Spleen (tissue), 11 donors: ENCODE measurements at regions not wholly inside any gene's neighbourhood (a gene's known extent, or its start where the extent isn't known, plus 50 kb on each side); places are given as distances from the start of the nearest gene placed in this dataset.

Experiments
- DNase-seq: peaks from one replicate; pipeline ENCODE4 v3.0.0-alpha.2; 2020
- H3K27ac ChIP-seq, 8 donors: fragments of 200-600 bp; sonication (generic) in 7 of 8; 1 replicate in 4 of 8; 2 replicates in 4 of 8; pipeline versions ENCODE4 v1.5.0 to v1.8.0; 2016 to 2021; ENCODE audit warnings: inconsistent platforms in 4 of 8, mild to moderate bottlenecking in 4 of 8, moderate library complexity in 1 of 8
- H3K27me3 ChIP-seq, 7 donors: fragments of 200-600 bp; sonication (generic) in 6 of 7; replicated peaks in 1 of 7; 1 replicate in 4 of 7; 2 replicates in 3 of 7; pipeline versions ENCODE4 v1.5.0 to v1.8.0; 2016 to 2021; ENCODE audit warnings: inconsistent platforms in 3 of 7, mild to moderate bottlenecking in 1 of 7
- H3K36me3 ChIP-seq, 6 donors: fragments of 200-600 bp; sonication (generic) in 5 of 6; 1 replicate in 4 of 6; 2 replicates in 2 of 6; pipeline versions ENCODE4 v1.5.0 to v1.8.0; 2016 to 2021; ENCODE audit warnings: inconsistent platforms in 2 of 6
- H3K4me1 ChIP-seq, 6 donors: fragments of 200-600 bp; sonication (generic) in 5 of 6; 1 replicate in 3 of 6; 2 replicates in 3 of 6; pipeline versions ENCODE4 v1.5.0 to v1.8.0; 2016 to 2021; ENCODE audit warnings: inconsistent platforms in 3 of 6
- H3K4me3 ChIP-seq, 8 donors: fragments of 200-600 bp; sonication (generic) in 7 of 8; 1 replicate in 4 of 8; 2 replicates in 4 of 8; pipeline versions ENCODE4 v1.5.0 to v1.8.0; 2016 to 2021; ENCODE audit warnings: inconsistent platforms in 4 of 8, mild to moderate bottlenecking in 4 of 8, moderate library complexity in 2 of 8
- H3K9me3 ChIP-seq, 8 donors: fragments of 200-600 bp; sonication (generic) in 7 of 8; 1 replicate in 4 of 8; 2 replicates in 4 of 8; pipeline versions ENCODE4 v1.5.0 to v1.8.0; 2016 to 2021; ENCODE audit warnings: inconsistent platforms in 4 of 8
- POLR2A ChIP-seq, 3 donors: fragments of 450-650 bp; IDR thresholded peaks; one replicate each; pipeline ENCODE4 v1.5.1; 2017; ENCODE audit warnings: antibody characterized with exemption in 3 of 3, mild to moderate bottlenecking in 1 of 3
- POLR2AphosphoS5 ChIP-seq, 3 donors: sonication (generic); formaldehyde crosslinking; IDR thresholded peaks; one replicate each; pipeline ENCODE4 v1.5.1; 2017; ENCODE audit warnings: antibody characterized with exemption in 3 of 3
- WGBS, 5 donors: extraction: QIAGEN DNeasy Blood & Tissue Kit in 3 of 5; methylation state at CpG; one replicate each; pipeline versions ENCODE4 v1.1.5 to v1.1.7; 2013 to 2018; 5-methylcytosine and 5-hydroxymethylcytosine counted together
- intact Hi-C: fragments of 100-400 bp; cut with DNase I; formaldehyde crosslinking; loops from one replicate; pipeline ENCODE4 v1.15.0; 2023; ENCODE audit warnings: low total_unique reads
- TF ChIP-seq, protein P1 (sequence below), 11 experiments: fragments of 200-600 bp in 7 of 11; fragments of 450-650 bp in 4 of 11; sonication (generic) in 4 of 11; IDR thresholded peaks in 8 of 11; conservative IDR thresholded peaks in 3 of 11; 1 replicate in 7 of 11; 2 replicates in 4 of 11; pipeline versions ENCODE4 v1.4.0 to v1.8.0; 2016 to 2021; ENCODE audit warnings: antibody characterized with exemption in 11 of 11, inconsistent platforms in 4 of 11, mild to moderate bottlenecking in 1 of 11
- donor health status: healthy with polysubstance abuse.
- donor health status: DM: no; HTN: no; CAD: no; lungs with moderate emphysema.
- donor health status: DM: no; HTN: no; CAD: no.
- donor health status: Bipolar disorder and iron deficiency.
- donor health status: healthy.
- donor health status: DM: no; HTN: no; CAD: no.
- donor health status: DM: yes; HTN: yes; CAD: no.

DNA sequence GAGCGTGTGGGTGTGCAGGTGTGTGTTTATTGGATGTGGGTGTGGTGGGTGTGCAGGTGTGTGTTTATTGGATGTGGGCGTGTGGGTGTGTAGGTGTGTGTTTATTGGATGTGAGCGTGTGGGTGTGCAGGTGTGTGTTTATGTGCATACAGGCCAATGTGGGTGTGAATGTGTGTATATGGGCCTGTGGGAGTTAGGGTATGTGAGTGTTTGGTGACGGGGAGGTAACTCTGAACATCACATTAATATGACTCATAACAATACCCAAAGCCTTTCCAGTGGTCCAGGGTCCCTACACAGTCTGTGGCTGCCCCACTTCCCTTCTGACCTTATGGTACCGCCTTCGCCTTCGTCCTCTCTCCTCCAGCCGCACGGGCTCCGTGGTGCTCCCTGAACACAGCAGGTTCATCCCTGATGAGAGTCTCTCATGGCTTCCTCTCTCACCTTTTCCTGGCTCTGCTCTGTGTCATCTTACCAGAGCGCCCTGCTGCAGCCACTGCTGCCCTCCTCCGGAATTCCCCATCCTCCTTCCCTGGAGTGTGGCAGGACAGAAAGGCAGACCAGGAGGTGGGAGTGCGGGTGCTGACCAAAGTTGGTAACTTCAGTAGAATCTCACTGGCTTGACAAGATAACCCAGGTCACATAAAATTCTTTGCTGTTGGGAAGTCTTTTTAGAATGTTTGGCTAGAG, 80.0 kb downstream of the SLC2A10 start:
- DNase-seq, result no peak
- Histone ChIP-seq H3K4me3 (no peak overlapping the region), H3K36me3 (no peaks in the 10 kb centered on the region), H3K27me3 (peaks cover 0 to 28% (median 0%) of the 10 kb centered on the region in 7 donors), H3K27ac (no peak overlapping the region), H3K4me1 (no peaks in the 10 kb centered on the region), H3K9me3 (no peaks in the 10 kb centered on the region)
- TF ChIP-seq POLR2AphosphoS5 (IDR thresholded peaks at IDR 0.05), result no peak
- no peak for TF ChIP-seq POLR2A (IDR thresholded peaks at IDR 0.05)
- TF ChIP-seq, protein P1, sequence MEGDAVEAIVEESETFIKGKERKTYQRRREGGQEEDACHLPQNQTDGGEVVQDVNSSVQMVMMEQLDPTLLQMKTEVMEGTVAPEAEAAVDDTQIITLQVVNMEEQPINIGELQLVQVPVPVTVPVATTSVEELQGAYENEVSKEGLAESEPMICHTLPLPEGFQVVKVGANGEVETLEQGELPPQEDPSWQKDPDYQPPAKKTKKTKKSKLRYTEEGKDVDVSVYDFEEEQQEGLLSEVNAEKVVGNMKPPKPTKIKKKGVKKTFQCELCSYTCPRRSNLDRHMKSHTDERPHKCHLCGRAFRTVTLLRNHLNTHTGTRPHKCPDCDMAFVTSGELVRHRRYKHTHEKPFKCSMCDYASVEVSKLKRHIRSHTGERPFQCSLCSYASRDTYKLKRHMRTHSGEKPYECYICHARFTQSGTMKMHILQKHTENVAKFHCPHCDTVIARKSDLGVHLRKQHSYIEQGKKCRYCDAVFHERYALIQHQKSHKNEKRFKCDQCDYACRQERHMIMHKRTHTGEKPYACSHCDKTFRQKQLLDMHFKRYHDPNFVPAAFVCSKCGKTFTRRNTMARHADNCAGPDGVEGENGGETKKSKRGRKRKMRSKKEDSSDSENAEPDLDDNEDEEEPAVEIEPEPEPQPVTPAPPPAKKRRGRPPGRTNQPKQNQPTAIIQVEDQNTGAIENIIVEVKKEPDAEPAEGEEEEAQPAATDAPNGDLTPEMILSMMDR (IDR thresholded peaks at IDR 0.05 in 8 of 11, conservative IDR thresholded peaks at IDR 0.05 in 3 of 11), result no peak
- 72 to 87% (median 82%) methylated on average over 13 of the region's 13 CpGs for WGBS, 5 donors
- intact Hi-C loops, result no loop called here

DNA sequence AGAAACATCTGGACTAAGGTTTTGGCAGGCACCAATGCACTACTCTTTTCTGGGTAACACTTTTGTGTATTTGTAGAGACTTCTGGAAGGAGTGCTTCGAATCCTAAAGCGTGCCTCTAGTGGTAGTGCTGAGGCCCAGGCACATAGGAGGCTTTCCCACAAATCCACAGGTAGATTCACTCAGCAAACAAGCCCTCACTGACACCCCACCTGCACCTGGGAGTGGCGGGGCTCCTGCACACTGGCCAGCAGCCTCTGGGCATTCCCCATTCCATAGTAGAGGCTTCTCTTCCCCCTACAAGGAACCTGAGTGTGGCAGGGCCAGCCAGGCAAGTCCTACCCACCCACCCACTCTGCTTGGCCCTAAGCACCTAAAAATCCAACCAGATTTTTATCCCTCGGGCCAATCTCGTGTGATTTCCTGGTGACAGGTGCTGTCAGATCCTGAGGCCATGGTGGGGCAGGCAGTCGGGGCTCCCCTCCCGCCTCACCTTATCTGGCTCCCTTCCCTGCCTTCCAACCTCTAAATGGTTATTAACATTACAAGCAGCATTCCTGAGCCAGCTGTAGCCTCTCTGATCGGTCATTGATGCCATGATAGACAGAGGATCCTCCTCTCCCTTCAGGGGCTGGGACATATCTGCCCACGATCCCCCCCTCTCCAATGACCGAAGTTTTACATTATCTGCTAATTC, 82.4 kb downstream of the SLC2A10 start:
- DNase-seq, result no peak
- Histone ChIP-seq H3K27me3 (peaks cover 0 to 24% (median 0%) of the 10 kb centered on the region in 7 donors), H3K27ac (no peak overlapping the region), H3K36me3 (no peaks in the 10 kb centered on the region), H3K9me3 (no peaks in the 10 kb centered on the region), H3K4me1 (no peaks in the 10 kb centered on the region), H3K4me3 (no peak overlapping the region)
- intact Hi-C loops, result no loop called here
- WGBS, 5 donors, result 73 to 84% (median 78%) methylated on average over 9 to 10 of the region's 10 CpGs
- TF ChIP-seq POLR2AphosphoS5 (IDR thresholded peaks at IDR 0.05) (no peak), POLR2A (IDR thresholded peaks at IDR 0.05) (no peak)
- TF ChIP-seq, protein P1 (IDR thresholded peaks at IDR 0.05 in 8 of 11, conservative IDR thresholded peaks at IDR 0.05 in 3 of 11), result no peak

DNA sequence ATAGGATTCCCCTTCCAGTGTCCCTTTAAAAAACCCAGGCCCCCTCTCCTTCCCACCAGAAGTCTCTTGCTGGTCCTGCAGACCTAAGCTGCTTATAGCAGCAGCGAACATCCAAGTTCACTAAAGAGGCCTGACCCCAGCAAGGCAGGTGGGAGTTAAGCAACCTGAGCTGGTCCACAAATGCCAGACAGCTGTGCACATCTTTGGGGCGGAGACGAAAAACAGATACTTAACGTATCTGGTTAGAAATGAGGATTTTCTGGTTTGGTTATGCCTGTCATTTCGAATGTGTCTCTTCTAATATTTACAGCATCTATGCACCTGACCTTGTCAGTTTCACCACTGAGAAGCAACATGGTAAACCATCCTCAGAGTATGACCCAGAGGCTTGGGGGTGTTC, 87.8 kb downstream of the SLC2A10 start:
- no peaks in the 10 kb centered on the region for H3K9me3 ChIP-seq
- H3K4me1 ChIP-seq, result no peaks in the 10 kb centered on the region
- WGBS, 5 donors, result 75 to 88% (median 83%) methylated on average over 5 of the region's 5 CpGs
- H3K27ac ChIP-seq, result no peak overlapping the region
- TF ChIP-seq POLR2AphosphoS5 (IDR thresholded peaks at IDR 0.05) (no peak), POLR2A (IDR thresholded peaks at IDR 0.05) (no peak)
- TF ChIP-seq, protein P1 (IDR thresholded peaks at IDR 0.05 in 8 of 11, conservative IDR thresholded peaks at IDR 0.05 in 3 of 11), result no peak
- no peaks in the 10 kb centered on the region for H3K36me3 ChIP-seq
- intact Hi-C loops, result no loop called here
- peaks cover 0 to 51% (median 0%) of the 10 kb centered on the region in 7 donors for H3K27me3 ChIP-seq
- DNase-seq, result no peak
- no peak overlapping the region for H3K4me3 ChIP-seq

DNA sequence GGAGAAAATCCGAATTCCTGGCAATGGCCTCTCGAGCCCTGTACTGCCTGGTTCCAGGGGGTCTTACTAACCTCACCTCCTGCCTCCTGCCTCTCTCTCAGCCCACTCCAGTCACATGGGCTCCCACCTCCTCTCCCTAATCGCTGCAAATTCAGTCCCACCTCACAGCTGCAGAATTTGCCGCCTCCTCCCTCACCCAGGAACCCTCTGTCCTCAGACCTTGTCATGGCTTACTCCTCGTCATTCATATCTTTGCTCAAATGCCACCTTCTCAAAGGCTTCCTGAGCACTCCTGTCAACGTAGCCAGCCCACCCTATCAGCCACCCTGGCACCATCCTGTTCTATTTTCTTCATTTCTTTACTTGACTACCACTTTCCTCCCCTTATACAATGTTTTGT, 89.0 kb downstream of the SLC2A10 start:
- intact Hi-C loops, result no loop called here
- no peak for TF ChIP-seq POLR2AphosphoS5 (IDR thresholded peaks at IDR 0.05)
- no peak for DNase-seq
- Histone ChIP-seq H3K9me3 (no peaks in the 10 kb centered on the region), H3K36me3 (no peaks in the 10 kb centered on the region), H3K4me1 (no peaks in the 10 kb centered on the region), H3K4me3 (no peak overlapping the region), H3K27ac (no peak overlapping the region), H3K27me3 (peaks cover 0 to 54% (median 0%) of the 10 kb centered on the region in 7 donors)
- 54 to 74% (median 61%) methylated on average over 6 of the region's 6 CpGs for WGBS, 5 donors
